HG02759 (cell line): ENCODE measurements at regions not wholly inside any gene's neighbourhood (a gene's known extent, or its start where the extent isn't known, plus 50 kb on each side); places are given as distances from the start of the nearest gene placed in this dataset.

Experiments used
- ATAC-seq: cut with Tn5 transposase; IDR thresholded peaks from one replicate; pipeline ENCODE4 v1.9.1; 2021; ENCODE audit warnings: mild to moderate bottlenecking, moderate library complexity; ENCODE audit not compliant: unreplicated experiment

GRCh38 chr6:45791211-45792168 lies 224.2 kb downstream of the CLIC5 start:
- no peak for ATAC-seq

- ATAC-seq = no peak
Observed at GRCh38 chr6:45789238-45789637, 226.4 kb downstream of the CLIC5 start.

- ATAC-seq = no peak
Observed at GRCh38 chr6:45787384-45787783, 228.3 kb downstream of the CLIC5 start.

GRCh38 chr6:45786355-45786781 lies 229.3 kb downstream of the CLIC5 start:
- ATAC-seq = no peak

GRCh38 chr6:45784250-45784649 lies 231.4 kb downstream of the CLIC5 start:
- ATAC-seq = no peak

GRCh38 chr6:45783716-45784115 lies 231.9 kb downstream of the CLIC5 start:
- ATAC-seq = no peak

GRCh38 chr6:45781890-45782289 lies 233.8 kb downstream of the CLIC5 start:
- no peak for ATAC-seq

GRCh38 chr6:45780523-45780922 lies 235.1 kb downstream of the CLIC5 start:
- ATAC-seq = no peak

GRCh38 chr6:45775026-45775697 lies 240.5 kb downstream of the CLIC5 start:
- no peak for ATAC-seq

GRCh38 chr6:45773906-45774305 lies 241.8 kb downstream of the CLIC5 start:
- ATAC-seq = no peak

GRCh38 chr6:45772886-45773495 lies 242.7 kb downstream of the CLIC5 start:
- ATAC-seq = no peak

- ATAC-seq = no peak
Observed at GRCh38 chr6:45772051-45772450, 243.6 kb downstream of the CLIC5 start.

GRCh38 chr6:45763281-45763680 lies 252.4 kb downstream of the CLIC5 start:
- ATAC-seq = no peak

GRCh38 chr6:45759472-45759810 lies 256.2 kb downstream of the CLIC5 start:
- ATAC-seq = no peak

- ATAC-seq = no peak
Observed at GRCh38 chr6:45758787-45759471, 256.7 kb downstream of the CLIC5 start.

GRCh38 chr6:45757443-45758130 lies 258.1 kb downstream of the CLIC5 start:
- no peak for ATAC-seq

GRCh38 chr6:45756606-45757005 lies 259.1 kb downstream of the CLIC5 start:
- ATAC-seq = no peak

GRCh38 chr6:45754432-45754831 lies 261.2 kb downstream of the CLIC5 start:
- no peak for ATAC-seq

GRCh38 chr6:45746046-45746445 lies 269.6 kb downstream of the CLIC5 start:
- no peak for ATAC-seq

- ATAC-seq = no peak
Observed at GRCh38 chr6:45743028-45743615, 272.5 kb downstream of the CLIC5 start.
